Hindlimb muscle (tissue), 1 donor: ENCODE measurements at regions not wholly inside any gene's neighbourhood (a gene's known extent, or its start where the extent isn't known, plus 50 kb on each side); places are given as distances from the start of the nearest gene placed in this dataset.

ENCODE experiments used
- DNase-seq: peaks from one replicate; pipeline ENCODE4 v3.0.0-alpha.2; 2013

DNA sequence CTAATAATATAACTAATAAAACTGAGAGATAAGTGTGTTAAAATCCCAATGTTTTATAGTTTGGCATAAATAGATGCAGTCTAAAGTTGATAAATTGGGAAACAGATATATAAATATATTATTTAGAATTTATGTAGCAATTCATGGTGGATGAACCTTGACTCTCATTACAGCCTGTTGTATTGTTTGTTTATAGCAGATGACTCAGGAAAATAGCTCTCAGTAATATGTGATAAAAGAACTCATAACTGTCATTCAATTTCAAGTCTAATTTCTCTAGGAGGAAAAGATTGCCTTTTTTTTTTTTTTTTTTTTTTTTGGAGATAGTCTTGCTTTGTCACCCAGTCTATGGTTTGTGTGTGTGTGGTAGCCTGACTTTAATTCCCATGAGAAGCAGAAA, 603.2 kb upstream of the PKN2 start:
- DNase-seq, result no peak

DNA sequence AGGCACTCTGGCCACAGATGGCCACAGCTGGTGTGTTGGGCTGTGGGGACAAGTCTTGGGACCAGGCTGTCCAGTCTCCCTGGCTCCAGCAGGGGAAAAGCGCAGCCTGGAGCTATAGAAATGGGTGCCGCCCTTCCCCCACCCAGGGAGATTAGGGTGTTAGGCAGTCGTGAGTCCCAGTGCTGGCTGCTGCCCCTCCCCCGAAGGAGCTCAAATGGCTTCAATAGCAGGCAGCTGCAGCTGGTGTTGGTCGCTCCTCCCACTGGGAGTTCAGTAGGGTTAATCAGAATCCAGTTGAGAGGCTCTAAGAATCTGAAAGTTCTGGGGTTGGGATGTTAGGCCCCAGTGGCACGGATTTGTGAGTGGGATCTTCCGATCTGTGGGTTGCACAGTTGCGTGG, 595.6 kb upstream of the PKN2 start:
- no peak for DNase-seq

DNA sequence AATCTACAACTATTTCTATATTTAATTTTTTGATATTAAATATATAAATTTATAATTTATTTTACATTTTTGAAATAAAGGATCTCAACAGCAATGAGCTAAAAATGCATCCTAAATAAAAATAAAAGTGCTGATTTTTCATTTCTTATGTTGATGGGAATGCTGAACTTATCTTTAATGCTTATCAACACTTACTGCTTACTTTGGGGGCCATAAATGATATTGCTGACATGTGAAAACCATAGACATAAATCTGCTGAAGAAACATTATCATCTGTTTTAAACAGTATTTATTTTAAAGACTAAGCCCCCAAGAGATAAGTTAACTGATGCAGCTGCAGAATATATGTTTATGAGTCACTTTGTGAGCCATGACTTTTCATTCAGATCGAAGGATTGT, 594.1 kb upstream of the PKN2 start:
- no peak for DNase-seq

DNA sequence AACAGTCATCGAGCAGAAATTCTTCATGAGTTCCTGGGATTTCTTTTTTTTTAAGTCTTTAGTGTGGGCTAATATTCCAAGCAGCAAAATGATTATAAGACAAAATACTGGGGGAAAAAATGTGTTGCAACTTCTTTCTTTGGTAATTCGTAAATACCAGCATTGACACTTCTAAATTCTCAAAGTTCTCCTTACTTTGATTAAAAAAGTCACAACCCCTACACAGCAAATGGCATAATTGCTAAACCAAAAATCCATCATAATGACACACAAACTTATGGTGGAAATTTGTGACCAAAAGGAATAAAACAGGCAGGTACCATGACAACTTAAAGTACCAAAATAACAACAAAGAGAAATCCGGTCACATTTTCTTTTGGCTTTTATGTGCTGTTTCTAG, 585.2 kb upstream of the PKN2 start:
- DNase-seq, result no peak

DNA sequence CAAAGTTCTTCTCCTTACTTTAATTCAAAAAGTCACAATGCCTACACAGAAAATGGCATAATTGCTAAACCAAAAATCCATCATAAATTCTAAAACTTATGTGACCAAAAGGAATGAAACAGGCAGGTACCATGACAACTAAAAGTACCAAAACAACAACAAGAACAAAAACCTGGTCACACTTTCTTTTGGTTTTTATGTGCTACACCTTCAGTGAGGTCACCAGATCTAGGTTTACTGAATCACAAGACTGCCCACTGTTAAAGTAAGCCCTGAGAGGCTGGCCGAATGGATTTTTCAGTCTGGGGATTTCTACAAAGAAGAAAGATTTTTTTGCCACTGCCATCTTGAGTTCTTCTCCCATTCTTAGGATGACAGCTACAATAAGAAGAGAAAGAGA, 583.0 kb upstream of the PKN2 start:
- DNase-seq, result no peak

DNA sequence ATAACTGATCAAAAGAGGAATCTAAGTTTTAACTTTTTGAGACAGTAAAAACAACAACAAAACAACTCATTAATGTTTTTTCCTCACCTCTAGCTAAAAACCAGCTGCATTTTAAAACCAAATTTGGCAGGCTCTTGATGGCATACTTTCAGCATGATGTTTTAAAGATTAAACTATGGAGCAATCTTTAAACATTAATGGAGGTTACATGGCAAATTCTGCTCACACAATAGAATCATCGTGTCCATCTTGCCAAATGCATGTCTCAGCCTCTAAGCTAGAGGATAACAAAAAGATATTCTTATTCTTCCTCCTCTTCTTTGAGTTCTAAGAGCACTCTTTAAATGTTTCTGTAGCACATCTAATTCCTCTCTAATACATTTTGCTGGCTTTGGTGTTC, 579.8 kb upstream of the PKN2 start:
- no peak for DNase-seq

DNA sequence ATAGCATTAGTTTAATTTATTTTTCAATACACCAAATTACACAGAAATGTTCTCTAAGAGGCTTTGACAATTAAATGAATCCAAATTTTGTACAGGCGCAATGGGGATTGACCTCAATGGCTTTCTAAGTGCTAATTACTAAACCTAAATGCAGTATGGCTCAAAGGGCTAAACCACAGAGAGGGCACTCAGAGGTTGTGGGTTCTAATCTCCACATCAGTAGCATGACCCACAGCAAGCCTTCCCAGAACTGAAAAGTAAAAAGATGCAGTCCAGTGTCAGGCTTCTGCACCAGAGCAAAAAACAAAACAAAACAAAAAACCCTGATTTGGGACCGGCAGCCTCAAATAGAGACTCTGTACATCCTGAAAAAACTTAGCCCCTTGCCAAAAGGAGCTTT, 579.2 kb upstream of the PKN2 start:
- DNase-seq, result no peak

DNA sequence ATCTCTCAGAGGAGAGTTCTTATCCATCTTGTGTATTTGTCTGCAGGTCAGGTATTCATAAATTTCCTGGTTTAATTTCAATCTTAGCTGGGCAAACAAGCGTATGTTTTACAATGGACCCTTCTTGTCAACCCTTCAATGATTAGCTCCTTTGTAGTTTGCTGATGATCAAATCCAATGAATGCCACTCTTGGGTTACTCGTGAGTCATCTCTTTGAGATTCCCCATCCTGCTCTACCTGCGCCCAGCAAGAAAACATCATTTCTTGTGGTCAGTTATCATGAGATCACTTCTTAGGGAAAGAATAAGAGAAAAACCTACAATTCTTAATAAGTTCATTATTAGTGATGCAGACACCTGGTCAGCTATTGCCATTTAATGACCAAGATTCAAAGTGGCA, 572.3 kb upstream of the PKN2 start:
- no peak for DNase-seq

DNA sequence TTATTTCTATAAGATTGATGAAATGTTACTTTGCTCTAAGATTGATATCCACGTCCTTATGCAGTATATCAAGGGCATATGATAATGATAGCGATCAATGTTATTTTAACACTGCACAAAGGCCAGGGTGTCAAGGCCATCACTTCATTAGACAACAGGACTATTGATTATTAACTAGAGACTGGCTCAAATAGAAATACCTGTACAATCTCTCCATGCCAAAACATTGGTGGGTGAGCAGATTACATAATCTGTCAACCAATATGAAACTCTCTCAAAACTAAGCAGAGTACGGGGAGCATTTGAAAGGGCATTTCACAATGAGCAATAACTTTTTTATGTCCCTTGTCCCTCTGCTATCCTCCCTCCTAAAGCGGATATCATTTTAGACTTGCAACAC, 566.5 kb upstream of the PKN2 start:
- DNase-seq, result no peak

DNA sequence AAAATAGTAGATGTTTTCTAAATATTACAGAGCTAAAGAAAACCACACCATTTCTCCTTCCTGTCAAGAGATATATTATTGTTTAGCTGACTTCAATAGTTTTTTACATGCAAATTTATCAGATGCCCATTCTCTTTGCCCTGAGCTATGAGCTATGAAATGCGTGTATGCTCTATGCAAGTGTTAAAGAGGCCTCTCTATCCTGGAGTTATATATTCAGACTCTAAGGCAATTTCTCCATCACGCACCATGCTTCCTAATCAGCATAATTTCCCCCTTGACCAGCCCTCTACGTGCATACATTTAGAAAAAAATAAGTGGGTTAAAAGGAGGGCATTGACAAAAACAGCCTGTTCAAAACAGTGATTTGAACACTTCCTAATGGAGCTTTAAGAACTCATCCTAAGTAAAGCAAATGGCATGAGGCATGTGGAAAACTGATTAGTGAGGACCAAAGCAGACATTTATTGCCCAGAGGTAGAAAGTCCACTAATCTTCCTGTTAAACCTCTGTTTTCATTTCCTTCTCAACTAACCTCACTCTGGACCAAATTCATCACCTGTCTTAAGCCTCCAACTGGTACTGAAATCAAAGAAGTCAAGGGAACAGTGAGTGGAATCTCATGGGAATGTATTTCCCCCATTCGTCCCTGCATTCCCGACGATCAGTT, 565.8 kb upstream of the PKN2 start:
- DNase-seq, result no peak

DNA sequence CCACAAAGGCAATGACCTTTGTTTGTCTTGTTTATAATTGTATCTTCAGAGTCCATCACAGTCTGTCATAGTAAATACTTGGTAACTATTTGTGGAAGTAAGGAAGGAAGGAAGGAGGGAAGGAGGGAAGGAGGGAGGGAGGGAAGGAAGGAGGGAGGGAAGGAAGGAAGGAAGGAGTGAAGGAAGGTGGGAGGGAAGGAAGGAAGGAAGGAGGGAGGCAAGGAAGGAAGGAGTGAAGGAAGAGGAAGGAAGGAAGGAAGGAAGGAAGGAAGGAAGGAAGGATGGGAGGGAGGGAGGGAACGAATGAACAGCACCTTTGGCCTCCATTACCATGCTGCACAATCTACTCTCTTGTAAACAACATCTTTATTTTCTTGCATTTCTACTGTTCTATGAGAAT, 559.5 kb upstream of the PKN2 start:
- no peak for DNase-seq

DNA sequence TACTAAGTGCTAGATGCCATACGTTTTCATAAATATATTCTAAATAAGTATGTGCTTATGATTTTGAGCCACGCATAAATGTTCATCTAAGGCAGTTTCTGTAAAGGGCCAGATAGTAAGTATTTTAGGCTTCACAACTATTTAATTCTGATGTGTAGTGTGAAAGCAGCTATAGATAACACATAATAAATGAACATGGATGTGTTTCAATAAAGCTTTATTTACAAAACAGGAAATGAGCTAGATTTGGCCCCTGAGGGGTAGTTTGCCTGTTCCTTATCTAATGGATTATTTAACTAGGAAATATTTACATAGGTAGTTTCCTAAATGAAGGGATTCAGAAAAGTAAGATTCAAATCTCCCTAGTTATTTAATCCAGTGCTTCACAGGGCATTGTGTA, 557.6 kb upstream of the PKN2 start:
- DNase-seq, result no peak

DNA sequence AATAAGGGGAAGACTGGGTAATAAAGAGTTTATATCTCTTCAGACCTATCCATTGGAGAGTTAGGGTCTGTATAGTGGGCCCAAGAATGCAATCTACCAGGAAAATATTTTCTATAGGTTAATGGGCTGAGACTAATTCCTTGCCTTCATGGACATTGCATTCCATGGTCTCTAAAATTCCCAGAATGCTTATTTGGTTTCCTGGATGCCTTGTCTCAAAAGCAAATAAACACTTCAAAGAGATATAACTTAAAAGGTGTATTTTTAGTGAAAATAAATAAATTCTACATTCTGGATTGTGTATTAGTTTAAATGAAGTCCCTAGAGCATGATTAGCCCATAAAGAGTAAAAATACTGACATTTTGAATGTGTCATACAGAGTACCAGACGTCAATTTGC, 550.1 kb upstream of the PKN2 start:
- no peak for DNase-seq

DNA sequence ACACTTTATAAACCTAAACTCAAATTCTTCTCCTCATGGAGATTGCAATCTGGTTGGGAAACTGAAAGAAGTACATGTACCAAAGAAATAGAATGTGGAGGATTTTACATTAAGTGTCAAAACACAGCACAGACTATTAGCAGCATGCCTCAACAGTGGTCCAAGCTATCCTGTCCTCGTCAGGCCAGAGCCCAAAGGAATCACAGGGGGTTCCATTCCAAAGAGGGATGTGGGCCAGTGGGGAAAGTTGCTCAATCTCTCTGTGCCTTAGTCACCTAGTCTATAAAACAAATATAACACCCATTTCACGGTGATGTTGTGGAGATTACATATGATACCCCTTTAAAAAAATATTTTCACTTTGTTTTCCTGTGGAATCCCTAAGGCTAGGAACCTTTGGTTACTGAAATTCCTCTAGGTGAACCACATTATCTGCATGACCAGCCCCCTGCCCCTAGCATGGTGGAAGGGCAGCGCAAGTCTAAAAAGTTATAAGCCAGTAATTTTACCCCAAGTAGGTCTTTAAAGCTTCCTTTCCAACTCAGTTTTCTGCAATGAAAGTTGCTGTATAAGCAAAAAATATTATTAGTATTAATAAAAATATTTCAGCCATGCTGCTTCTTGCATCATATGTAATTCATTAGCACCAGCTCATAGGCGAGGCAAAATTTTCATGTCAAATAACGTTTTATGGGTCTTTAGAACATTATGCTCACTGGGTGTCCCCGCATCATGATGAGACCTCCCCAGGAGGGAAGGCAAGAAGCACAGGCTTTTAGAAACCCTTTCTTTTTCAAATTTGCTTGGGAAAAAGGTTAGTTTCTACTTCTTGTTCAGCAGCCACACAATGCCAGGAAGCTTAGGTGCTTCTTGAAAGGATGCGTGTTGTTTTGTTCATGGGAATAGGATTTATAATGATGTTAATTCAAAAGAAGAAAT, 548.8 kb upstream of the PKN2 start:
- no peak for DNase-seq

DNA sequence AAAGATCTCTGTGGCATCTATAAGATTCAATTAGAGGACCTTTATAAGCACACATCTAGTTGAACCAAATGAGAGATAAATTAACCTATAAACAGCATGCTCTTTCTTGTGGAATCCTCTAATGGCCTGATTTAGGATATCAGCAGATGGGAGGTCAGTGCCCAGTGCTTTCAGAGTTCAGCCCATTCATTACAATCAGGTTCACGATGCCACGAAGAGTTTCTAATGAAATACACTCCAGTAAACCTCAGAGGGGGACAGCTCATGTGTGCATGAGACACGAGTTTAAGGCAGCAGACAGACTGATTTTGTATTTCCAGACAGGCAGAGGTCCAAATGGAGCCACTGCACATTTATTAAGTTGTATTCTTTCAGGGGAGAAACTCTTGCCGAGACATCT, 544.4 kb upstream of the PKN2 start:
- DNase-seq, result no peak

DNA sequence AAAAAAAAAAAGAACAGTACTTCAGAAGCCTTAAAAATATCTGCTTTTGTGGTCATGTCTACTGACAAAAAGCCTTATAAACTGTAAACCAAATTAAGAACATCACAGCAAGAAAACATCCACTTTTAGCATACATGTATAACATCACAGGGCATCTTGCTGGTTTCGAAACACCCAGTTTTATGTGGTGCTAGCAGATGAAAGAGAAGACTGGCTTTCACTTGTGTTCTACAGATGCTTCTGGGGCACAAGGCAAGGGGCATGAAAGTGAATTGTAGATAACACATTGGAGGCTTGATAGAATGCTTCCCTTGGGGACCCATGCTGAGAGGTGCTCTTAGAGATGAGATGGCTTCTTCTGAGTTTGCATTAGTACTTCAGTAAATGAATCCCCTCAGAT, 543.7 kb upstream of the PKN2 start:
- no peak for DNase-seq

DNA sequence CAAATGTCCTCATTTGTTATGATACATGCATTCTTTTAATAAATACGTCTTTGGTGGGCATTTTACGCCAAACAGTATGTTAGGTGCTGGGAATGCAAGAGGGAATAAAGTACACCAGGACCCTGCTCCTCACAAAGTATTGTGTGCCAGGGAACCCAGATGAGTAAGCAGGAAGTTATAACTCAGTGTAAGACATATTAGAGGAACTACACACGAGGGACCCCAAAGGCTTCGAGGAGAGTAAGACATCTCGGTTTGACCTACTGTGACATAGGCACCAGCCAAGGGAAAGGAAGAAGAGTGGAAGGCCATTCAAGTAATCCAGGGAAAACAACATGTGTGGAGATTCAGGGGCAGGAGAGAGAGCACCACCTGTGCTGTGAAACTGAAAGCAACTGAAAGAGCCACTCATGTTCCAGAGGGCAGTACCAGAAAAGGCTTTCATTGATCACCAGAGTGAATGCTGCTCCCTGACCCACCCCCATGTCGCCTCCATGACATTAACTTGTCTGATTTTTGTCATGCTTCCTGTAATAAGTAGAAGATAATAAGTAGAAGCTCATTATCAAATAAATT, 542.5 kb upstream of the PKN2 start:
- DNase-seq, result no peak

DNA sequence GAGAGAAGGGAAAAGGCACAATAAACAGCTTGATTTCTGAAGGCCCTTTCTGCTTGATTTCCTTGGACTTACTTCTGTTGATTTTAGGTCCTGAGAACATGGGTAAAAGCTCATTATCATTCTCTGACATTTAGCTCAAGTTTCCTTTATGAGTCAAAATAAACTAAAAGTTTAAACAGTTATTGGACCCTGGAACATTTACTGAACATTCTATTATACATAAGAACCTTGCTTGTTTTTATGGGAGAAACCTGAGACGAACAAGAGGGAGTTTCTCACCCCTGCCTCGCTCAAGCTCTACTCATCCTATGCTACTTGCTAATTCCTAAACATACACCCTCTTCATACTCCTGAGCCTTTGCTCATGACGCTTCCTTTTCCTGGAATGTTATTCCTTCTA, 538.3 kb upstream of the PKN2 start:
- no peak for DNase-seq

DNA sequence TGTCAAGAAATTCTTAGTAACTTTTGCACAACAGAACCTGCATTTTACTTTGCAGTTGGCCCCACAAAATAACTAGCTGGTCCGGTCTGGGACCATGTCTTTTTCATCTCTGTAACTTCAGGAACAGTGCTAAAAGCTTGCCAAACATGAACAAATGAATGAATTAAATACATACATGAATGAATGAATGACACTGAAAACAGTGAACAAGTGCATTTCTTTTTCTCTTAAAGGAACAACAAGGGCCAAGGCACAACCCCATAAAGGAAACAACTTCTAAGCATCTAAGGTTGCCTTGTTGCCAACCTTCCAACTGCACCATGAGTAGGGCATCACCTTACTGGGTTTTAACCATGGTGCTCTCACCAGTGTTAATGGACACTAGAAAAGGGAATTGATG, 534.4 kb upstream of the PKN2 start:
- no peak for DNase-seq

DNA sequence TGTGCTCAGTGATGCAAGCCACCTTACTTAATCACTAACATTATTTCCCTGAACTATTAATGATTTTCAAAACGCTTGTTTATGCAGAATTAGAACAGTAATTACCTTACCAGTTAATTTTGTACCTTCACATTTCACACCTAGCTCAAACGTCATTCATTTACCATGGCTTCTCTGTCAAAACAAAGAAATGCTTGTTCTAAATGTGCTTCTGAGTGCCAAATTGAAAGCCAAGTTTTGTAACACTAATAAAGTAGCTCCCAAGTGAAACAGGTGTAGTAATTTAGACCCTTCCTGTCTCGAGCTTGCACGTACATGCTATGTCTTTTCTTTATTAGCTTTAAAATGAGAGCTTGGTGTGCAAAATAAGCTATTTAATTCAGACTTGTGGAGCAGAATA, 533.7 kb upstream of the PKN2 start:
- no peak for DNase-seq

DNA sequence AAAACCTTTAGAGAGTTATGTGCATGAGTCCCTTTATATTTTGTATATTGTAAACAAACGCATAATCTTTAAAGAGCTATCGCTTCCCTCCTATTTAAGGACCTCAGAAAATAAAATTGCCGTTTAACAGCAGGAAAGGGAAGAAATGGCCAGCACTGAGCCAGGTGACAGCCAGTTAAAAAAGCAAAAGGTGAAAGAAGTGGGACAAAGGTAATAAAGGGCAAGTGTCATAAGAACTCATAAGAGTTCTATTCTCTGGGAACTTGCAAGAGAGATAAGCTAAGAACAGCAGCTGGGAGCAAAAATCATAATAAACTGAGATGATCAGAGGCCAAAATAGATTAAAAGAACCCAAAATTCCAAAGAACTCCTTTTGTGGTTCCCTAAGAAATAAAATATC, 520.9 kb upstream of the PKN2 start:
- no peak for DNase-seq

DNA sequence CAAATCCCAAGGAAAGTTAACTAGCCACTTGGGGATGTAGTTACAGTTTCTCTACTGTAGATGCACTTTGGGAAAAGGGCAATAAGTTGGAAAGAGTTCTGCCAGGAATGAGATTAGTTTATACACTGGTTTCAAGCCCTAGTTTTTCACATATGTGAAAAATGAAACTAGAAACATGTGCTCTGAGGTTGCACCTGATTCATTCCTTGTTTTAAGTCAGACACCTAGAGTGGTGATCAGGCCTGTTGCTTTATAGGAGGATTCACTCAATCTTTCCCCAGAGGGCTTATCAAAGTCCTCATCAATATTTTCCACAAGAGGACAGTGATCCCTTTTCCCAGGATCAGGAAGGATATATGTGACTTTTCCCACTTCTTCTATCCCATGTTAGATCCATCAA, 515.9 kb upstream of the PKN2 start:
- no peak for DNase-seq

DNA sequence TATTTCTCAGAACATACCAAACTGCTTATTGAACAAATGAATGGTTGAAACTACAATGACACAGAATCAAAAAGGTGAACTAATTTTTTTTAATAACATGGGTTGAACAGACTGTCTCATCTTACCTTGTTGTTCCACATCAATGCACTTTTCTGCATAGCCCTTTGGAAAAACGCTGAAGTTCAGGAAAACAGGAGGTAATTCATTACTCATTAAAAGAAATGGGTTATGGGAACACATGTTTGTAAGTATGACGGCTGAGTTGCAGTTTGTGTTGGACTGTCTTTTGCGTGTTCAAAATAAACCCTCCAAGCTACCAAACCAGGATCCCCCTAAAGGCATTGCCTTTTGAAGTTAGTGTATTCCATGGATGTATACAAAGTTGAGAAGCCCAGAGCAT, 514.9 kb upstream of the PKN2 start:
- DNase-seq, result no peak

DNA sequence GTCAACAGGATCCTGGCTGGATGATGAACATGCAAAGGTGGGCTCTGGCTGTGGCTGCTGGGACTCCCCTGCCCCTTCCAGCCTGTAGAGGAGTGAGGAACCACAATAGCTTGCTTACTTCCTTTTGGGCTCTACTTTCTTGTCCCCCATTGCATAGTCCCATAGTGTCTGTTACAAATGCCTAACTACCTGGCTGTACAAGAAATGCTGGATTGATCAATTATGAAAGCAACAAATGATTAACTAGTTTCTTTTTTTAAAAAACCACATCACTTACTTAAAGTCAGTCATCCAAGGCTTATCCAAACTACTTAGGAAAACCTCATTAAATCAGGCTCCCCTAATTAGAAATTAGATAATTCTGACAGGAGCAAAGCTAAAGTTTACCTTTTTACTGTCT, 514.1 kb upstream of the PKN2 start:
- no peak for DNase-seq
